ENCODE measurements at regions not wholly inside any gene's neighbourhood (a gene's known extent, or its start where the extent isn't known, plus 50 kb on each side); places are given as distances from the start of the nearest gene placed in this dataset.

DNA sequence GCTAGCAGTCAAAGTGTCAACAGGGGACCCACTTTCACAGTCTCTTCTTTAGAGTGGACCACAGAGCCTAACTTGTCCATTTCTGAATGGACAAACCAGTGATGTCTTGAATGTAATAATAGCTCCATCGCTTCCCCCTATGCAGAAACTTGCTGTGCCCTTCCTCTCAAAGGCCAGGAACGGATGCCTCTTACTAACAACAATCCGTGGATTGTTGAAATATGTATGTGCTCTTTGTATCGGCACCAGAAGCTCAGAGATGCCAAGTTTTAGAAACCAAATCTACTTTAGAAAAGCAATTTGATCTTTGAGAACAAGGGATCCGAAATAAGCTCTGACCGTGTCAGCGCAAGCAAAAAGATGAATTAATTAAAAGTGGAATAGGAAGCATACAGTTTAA lies 259.5 kb upstream of the POU2AF2 start:
- intact Hi-C loops (cut with micrococcal nuclease): no loop called here

GRCh38 chr11:110985547-110985946 lies 260.0 kb upstream of the POU2AF2 start:
- intact Hi-C loops (cut with micrococcal nuclease): no loop called here

GRCh38 chr11:110984693-110985092 lies 260.8 kb upstream of the POU2AF2 start:
- intact Hi-C loops (cut with micrococcal nuclease): no loop called here

GRCh38 chr11:110984147-110984546 lies 261.4 kb upstream of the POU2AF2 start:
- intact Hi-C loops (cut with micrococcal nuclease): no loop called here

- intact Hi-C loops (cut with micrococcal nuclease): no loop called here
Measured at GRCh38 chr11:110982214-110982613, 263.3 kb upstream of the POU2AF2 start.

DNA sequence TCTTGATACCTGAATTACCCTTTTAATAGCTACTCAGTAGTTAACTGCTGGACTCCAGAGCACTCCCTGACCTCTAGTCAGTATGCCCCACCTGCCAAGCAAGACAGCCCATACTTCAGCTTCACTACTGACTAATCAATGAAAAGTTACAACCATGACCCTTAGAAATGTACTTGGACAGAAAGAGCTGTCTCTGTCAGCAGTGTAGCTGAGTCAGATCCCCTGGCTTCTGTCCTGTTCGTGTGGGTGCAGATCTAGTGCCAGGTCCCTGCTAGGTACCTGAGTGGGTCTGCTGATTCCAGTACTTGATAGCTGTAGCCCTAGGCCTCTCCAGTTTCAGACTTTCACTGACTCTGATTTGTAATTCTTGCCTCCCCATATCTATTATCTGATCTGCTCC lies 265.8 kb upstream of the POU2AF2 start:
- intact Hi-C loops (cut with micrococcal nuclease): no loop called here

- intact Hi-C loops (cut with micrococcal nuclease): no loop called here
Measured at GRCh38 chr11:110977661-110978060, 265.4 kb upstream of the ARHGAP20 start.

GRCh38 chr11:110974731-110975130 lies 262.5 kb upstream of the ARHGAP20 start:
- intact Hi-C loops (cut with micrococcal nuclease): no loop called here

- intact Hi-C loops (cut with micrococcal nuclease): no loop called here
Measured at GRCh38 chr11:110973401-110973980, 261.3 kb upstream of the ARHGAP20 start.

DNA sequence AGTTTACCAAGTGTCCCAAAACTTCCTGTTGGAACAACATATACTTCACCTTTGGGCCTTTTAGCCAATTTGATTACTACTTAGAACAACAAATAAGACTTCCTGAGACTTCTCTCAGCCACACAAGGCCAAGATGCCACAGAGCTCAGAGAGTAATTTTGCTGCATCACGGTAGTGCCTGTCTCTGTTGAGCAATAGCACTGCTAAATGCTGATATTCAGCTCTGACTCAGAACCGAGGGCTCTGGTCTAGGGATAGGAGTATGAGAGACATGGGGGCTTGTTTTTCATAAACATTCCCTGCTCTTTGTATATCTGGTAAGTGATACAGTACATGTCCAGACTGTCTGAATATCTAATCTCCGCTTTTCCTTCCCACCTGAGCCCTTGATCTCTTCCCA lies 260.4 kb upstream of the ARHGAP20 start:
- intact Hi-C loops (cut with micrococcal nuclease): no loop called here

- intact Hi-C loops (cut with micrococcal nuclease): no loop called here
Measured at GRCh38 chr11:110972106-110972505, 259.9 kb upstream of the ARHGAP20 start.

DNA sequence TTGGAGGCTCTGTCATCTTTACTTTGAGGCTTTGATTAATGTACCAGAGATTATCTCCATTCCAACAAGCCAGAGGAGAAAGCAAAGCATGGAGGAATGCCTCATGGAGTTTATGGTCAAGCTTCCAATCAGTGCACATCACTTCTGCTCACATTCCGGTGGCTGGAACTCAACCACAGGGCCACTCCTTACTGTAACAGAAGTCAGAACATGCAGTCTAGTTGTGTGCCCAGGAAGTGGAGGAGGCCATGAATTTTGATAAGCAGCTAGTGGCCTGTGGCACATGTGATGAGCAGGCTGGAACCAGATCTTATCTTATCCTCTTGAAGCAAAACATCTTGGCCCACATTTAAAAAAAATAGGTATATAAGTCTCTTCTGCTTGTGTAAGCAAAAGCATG lies 258.9 kb upstream of the ARHGAP20 start:
- intact Hi-C loops (cut with micrococcal nuclease): no loop called here

GRCh38 chr11:110968348-110969062 lies 256.3 kb upstream of the ARHGAP20 start:
- intact Hi-C loops (cut with micrococcal nuclease): no loop called here

GRCh38 chr11:110966131-110966530 lies 253.9 kb upstream of the ARHGAP20 start:
- intact Hi-C loops (cut with micrococcal nuclease): no loop called here

- intact Hi-C loops (cut with micrococcal nuclease): no loop called here
Measured at GRCh38 chr11:110962921-110963320, 250.7 kb upstream of the ARHGAP20 start.

GRCh38 chr11:110960167-110960566 lies 247.9 kb upstream of the ARHGAP20 start:
- intact Hi-C loops (cut with micrococcal nuclease): no loop called here

- intact Hi-C loops (cut with micrococcal nuclease): no loop called here
Measured at GRCh38 chr11:110958216-110958615, 246.0 kb upstream of the ARHGAP20 start.

DNA sequence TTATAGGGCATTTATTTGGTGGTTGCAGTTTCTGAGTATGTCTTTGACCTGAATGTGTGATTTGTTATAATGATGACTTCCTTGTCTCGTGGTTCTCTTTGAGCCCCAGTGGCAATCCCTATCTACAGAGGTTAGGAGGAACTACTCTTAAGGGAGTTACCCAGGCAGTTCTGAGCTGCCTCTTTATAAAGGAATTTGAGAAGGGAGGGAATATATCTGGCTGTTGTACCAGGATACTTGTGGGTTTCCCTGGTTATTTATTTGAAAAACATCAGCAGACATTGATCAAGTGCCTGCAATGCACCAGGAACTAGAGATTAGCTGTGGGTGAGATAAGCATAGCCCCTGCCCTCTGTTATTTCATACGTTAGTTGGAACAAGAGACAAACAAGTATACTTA lies 243.5 kb upstream of the ARHGAP20 start:
- intact Hi-C loops (cut with micrococcal nuclease): no loop called here

DNA sequence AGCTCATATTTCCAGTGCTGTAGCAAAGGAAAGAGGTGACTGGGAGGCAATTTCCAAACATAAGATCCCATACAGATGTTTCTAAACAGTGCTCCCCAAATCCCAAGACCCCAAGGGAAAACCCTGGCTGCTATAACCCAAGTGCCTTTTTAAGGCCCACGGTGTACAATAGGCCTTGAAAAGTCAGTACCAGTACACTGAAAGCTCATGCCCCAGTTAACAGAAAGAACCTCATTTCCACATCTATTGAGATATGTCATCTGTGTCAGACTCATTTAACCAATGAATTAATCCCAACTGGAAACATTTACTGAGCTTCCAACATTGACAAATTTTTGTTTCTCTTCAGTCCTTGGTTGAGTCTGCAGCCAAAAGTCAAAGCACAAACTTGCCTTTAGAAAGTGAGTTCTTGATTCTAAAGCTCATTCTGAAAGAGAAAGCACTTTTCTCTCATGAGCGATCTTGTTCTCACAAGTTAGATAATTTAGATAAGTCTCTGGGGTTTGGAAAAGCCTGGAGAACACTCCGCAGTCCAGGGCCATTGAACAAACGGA lies 239.8 kb upstream of the ARHGAP20 start:
- intact Hi-C loops (cut with micrococcal nuclease): no loop called here

DNA sequence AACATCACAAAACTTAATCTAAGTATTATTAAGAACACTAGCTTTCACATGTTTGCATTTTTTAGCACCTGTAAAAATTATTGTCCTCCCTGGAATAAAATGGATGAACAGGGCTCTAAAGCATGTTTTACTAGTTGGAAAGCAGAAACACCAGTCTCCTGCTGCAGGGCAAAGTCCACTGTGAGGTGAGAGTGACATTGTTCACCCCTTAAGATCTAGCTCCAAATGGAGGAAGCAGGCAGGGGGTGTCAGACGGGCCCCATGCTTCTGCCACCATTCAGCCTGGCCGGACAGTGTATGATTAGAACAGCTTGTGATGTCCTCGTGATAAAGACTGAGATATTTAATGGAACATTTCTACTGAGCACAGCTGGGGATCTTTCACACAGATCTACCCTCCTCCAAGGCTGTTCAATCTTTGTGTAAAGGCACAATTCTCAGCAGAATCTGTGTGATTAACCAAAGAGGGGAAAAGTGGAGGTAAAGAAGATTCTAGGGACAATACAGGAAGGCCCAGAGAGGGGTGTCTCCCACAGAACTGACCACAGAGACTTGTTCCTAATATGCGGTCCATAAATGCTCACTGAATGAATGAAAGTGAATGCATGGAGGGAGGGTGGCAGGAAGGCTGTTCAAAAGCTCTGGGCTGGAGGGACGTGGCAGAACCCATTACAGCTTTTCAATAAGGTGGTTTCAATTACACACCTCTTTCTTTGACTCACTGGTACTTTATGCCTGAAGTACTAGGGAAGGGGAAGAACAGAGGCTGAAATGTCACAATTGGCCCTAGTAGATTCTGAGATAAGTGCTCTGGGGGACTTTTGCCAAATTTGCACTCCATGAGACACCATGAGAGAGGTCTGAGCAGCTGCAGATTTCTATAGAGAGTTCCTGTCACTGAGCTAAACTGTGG lies 239.1 kb upstream of the ARHGAP20 start:
- intact Hi-C loops (cut with micrococcal nuclease): no loop called here

DNA sequence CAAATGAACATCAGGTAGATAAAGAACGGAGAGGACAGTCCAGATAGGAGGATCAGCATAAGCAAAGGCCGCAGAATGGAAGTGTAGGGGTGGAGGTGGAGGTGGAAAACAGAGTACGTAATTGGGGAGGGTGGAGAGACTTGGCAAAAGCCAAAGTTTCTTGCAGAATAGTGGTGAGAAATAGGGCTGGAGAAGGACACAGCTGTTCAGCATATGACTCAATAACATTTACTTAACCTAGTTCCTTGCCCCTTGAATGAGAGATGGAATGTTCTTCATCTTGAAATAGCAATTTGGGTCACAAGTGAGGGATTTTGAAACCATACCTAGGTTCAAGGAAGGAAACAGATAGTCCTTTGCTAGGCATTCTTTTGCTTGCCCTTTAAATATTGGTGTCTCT lies 235.9 kb upstream of the ARHGAP20 start:
- intact Hi-C loops (cut with micrococcal nuclease): no loop called here

GRCh38 chr11:110947096-110947495 lies 234.9 kb upstream of the ARHGAP20 start:
- intact Hi-C loops (cut with micrococcal nuclease): no loop called here
